GM23338 (cell line): ENCODE measurements at regions not wholly inside any gene's neighbourhood (a gene's known extent, or its start where the extent isn't known, plus 50 kb on each side); places are given as distances from the start of the nearest gene placed in this dataset.

Experiments used
- ATAC-seq: fragments of 200-7000 bp; cut with Tn5 transposase; 3 replicates; pipeline ENCODE4 v1.9.1; 2020
- DNase-seq: peaks from one replicate; pipeline ENCODE4 v3.0.0-alpha.2; 2015; ENCODE audit warnings: low spot score
- H2AFZ ChIP-seq: fragments of 200-600 bp; sonication (generic); 2 replicates; pipeline ENCODE4 v1.8.0; 2016; ENCODE audit warnings: antibody characterized with exemption, mild to moderate bottlenecking, moderate library complexity
- H3F3A ChIP-seq: fragments of 200-600 bp; sonication (generic); replicated peaks from 2 replicates; pipeline ENCODE4 v1.8.0; 2017; ENCODE audit warnings: antibody characterized with exemption, mixed run types, low read depth
- H3K27ac ChIP-seq: fragments of 200-600 bp; sonication (generic); 2 replicates; pipeline ENCODE4 v1.6.1; 2016; ENCODE audit warnings: low read depth
- H3K27me3 ChIP-seq: fragments of 200-600 bp; sonication (generic); 2 replicates; pipeline ENCODE4 v1.8.0; 2016; ENCODE audit warnings: mild to moderate bottlenecking, mixed run types, moderate library complexity; ENCODE audit not compliant: insufficient read depth
- H3K36me3 ChIP-seq: fragments of 200-600 bp; sonication (generic); 2 replicates; pipeline ENCODE4 v1.8.0; 2016; ENCODE audit warnings: mild to moderate bottlenecking; ENCODE audit not compliant: insufficient read depth
- H3K4me1 ChIP-seq: fragments of 200-600 bp; sonication (generic); 2 replicates; pipeline ENCODE4 v1.8.0; 2016; ENCODE audit warnings: mild to moderate bottlenecking, moderate library complexity; ENCODE audit not compliant: insufficient read depth
- H3K4me2 ChIP-seq: fragments of 200-600 bp; sonication (generic); 2 replicates; pipeline ENCODE4 v1.7.1; 2017; ENCODE audit warnings: mixed run types
- H3K4me3 ChIP-seq: fragments of 200-600 bp; sonication (generic); 2 replicates; pipeline ENCODE4 v1.6.1; 2016; ENCODE audit warnings: mixed run types
- H3K79me2 ChIP-seq: fragments of 200-600 bp; sonication (generic); replicated peaks from 2 replicates; pipeline ENCODE4 v1.8.0; 2017; ENCODE audit warnings: mild to moderate bottlenecking; ENCODE audit not compliant: insufficient read depth
- H3K9me2 ChIP-seq: fragments of 200-600 bp; sonication (generic); 2 replicates; pipeline ENCODE4 v1.8.0; 2017; ENCODE audit not compliant: insufficient read depth
- H4K20me1 ChIP-seq: fragments of 200-600 bp; sonication (generic); replicated peaks from 2 replicates; pipeline ENCODE4 v1.8.0; 2017; ENCODE audit warnings: mild to moderate bottlenecking; ENCODE audit not compliant: insufficient read depth
- H3K27ac Mint-ChIP-seq: 2 replicates; pipeline ENCODE4 v1.8.0; 2020; ENCODE audit warnings: inconsistent platforms, mild to moderate bottlenecking, moderate library complexity, mixed read lengths
- H3K27me3 Mint-ChIP-seq: 3 replicates; pipeline ENCODE4 v1.8.0; 2022; ENCODE audit warnings: low read depth, mild to moderate bottlenecking, moderate library complexity, mixed read lengths, inconsistent platforms; ENCODE audit not compliant: insufficient read depth, poor library complexity
- H3K36me3 Mint-ChIP-seq: 3 replicates; pipeline ENCODE4 v1.8.0; 2021; ENCODE audit warnings: low read depth, mild to moderate bottlenecking, inconsistent platforms, moderate library complexity, mixed read lengths
- H3K4me1 Mint-ChIP-seq: 3 replicates; pipeline ENCODE4 v1.8.0; 2020; ENCODE audit warnings: mild to moderate bottlenecking, inconsistent platforms, mixed read lengths
- H3K4me3 Mint-ChIP-seq: 3 replicates; pipeline ENCODE4 v1.8.0; 2021; ENCODE audit warnings: moderate library complexity, mild to moderate bottlenecking, inconsistent platforms, mixed read lengths
- H3K9me3 Mint-ChIP-seq: 3 replicates; pipeline ENCODE4 v1.8.0; 2020; ENCODE audit warnings: moderate library complexity, mild to moderate bottlenecking, inconsistent platforms, mixed read lengths
- CREB1 ChIP-seq: fragments of 250-450 bp; sonication (Bioruptor Pico); IDR thresholded peaks from 2 replicates; pipeline ENCODE4 v1.5.0; 2020; ENCODE audit warnings: low read depth, mild to moderate bottlenecking, moderate library complexity
- EZH2 ChIP-seq: fragments of 200-600 bp; sonication (generic); IDR thresholded peaks from one replicate; pipeline ENCODE4 v1.8.0; 2017; ENCODE audit warnings: antibody characterized with exemption, mild to moderate bottlenecking, low read depth; ENCODE audit not compliant: unreplicated experiment
- EZH2phosphoT487 ChIP-seq: fragments of 200-600 bp; sonication (generic); IDR thresholded peaks from one replicate; pipeline ENCODE4 v1.8.1; 2018; ENCODE audit warnings: antibody characterized with exemption; ENCODE audit not compliant: unreplicated experiment
- JUNB ChIP-seq: IDR thresholded peaks from one replicate; pipeline ENCODE4 v1.6.1; 2016; ENCODE audit warnings: antibody characterized with exemption; ENCODE audit not compliant: unreplicated experiment
- NANOG ChIP-seq: IDR thresholded peaks from 2 replicates; pipeline ENCODE4 v1.6.1; 2016; ENCODE audit warnings: antibody characterized with exemption, borderline replicate concordance
- POLR2AphosphoS5 ChIP-seq: IDR thresholded peaks from 2 replicates; pipeline ENCODE4 v1.6.1; 2016; ENCODE audit warnings: antibody characterized with exemption, low read depth
- STAT1 ChIP-seq: IDR thresholded peaks from one replicate; pipeline ENCODE4 v1.6.1; 2016; ENCODE audit warnings: antibody characterized with exemption; ENCODE audit not compliant: unreplicated experiment
- ZNF114 ChIP-seq: fragments of 250-450 bp; sonication (Bioruptor Pico); IDR thresholded peaks from 2 replicates; pipeline ENCODE4 v1.5.0; 2020; ENCODE audit warnings: mild to moderate bottlenecking, moderate library complexity
- ZNF331 ChIP-seq: fragments of 250-450 bp; sonication (Bioruptor Pico); IDR thresholded peaks from 2 replicates; pipeline ENCODE4 v1.5.0; 2020; ENCODE audit warnings: low read depth, mild to moderate bottlenecking, moderate library complexity
- TF ChIP-seq, protein P1 (sequence below): fragments of 250-450 bp; sonication (Bioruptor Pico); IDR thresholded peaks from 2 replicates; pipeline ENCODE4 v1.5.0; 2020; ENCODE audit warnings: mild to moderate bottlenecking, moderate library complexity
- TF ChIP-seq, protein P2 (sequence below): IDR thresholded peaks from one replicate; pipeline ENCODE4 v1.6.1; 2018; ENCODE audit warnings: antibody characterized with exemption; ENCODE audit not compliant: unreplicated experiment

DNA sequence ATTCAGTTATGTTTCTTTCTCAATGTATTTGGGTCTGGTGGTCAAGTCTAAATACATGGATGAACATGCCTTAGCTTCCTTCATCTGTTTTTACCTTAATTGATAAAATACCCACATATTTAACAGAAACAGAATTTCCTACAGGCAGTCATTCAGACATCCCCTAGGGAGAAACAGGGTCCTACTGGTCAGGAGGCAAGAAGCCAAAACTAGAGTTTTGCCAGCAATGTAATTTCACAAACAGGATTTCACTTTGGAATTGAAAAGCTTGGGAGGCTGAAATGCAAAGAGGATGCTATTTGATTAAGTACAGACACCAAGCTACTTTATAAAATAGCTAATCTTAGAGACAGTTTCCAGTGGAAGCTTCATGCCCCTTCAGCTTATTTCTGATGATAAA is 224.2 kb downstream of the SIPA1L2 start:
- H3K27me3 ChIP-seq, result no peaks in the 10 kb centered on the region
- no peaks in the 10 kb centered on the region for H3F3A ChIP-seq
- no peak overlapping the region for H3K4me2 ChIP-seq
- no peaks in the 10 kb centered on the region for H3K4me1 ChIP-seq
- no peaks in the 10 kb centered on the region for H3K27me3 Mint-ChIP-seq
- no peak overlapping the region for H3K27ac ChIP-seq
- no peaks in the 10 kb centered on the region for H4K20me1 ChIP-seq
- no peak overlapping the region for H3K27ac Mint-ChIP-seq
- H3K4me3 ChIP-seq, result no peak overlapping the region
- H2AFZ ChIP-seq, result no peak overlapping the region
- no peaks in the 10 kb centered on the region for H3K79me2 ChIP-seq
- peaks cover 8% of the 10 kb centered on the region; the same call in 2 of the 3 replicates for H3K9me3 Mint-ChIP-seq
- ATAC-seq (no peak), DNase-seq (no peak)
- 0 out of 2 replicates have a peak, but pooled peaks cover 11% of the 10 kb centered on the region for H3K9me2 ChIP-seq
- H3K36me3 Mint-ChIP-seq, result peaks cover 18% of the 10 kb centered on the region
- TF ChIP-seq STAT1, result no peak
- H3K36me3 ChIP-seq, result no peaks in the 10 kb centered on the region
- H3K4me1 Mint-ChIP-seq, result no peaks in the 10 kb centered on the region
- H3K4me3 Mint-ChIP-seq, result no peak overlapping the region

DNA sequence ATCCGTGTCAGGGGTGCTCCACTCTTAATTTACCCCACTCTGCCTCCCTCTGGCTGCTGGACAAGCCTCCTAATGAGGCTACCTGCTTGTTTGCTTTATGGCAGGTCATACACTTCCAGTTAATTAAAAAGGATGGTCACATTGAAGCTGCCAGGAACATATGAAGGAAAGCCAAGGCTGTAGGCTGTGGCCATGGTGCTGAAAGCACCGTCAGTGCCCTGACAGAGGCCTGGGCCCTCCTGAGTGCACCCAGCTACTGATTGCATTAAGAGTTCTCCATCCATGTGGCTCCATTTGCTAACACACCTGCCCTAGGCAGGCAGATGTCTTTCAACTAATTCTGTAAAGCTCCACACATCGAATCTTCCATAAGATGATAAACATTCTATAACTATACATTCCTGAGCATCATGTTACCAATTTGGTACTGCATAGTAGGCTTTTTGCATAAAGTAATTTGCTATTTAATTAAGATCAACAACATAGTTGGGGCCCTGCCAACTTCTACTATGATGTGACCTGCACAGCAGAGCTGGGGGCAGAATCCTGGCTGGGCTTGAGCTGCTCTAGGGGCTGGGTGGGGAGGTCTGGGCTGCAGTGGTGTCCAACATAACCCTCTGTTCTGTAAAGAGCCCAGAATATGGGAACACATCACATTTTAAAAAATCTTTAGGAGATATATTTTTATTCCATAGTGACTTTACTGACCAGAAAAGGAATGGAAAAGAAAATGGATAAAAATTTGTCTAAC is 224.8 kb downstream of the SIPA1L2 start:
- ATAC-seq (peak; percentile 52; the same call in 2 of the 3 replicates), DNase-seq (no peak)
- Mint-ChIP-seq H3K9me3 (peaks cover 6% of the 10 kb centered on the region; the same call in 2 of the 3 replicates), H3K27ac (no peak overlapping the region), H3K36me3 (peaks cover 16% of the 10 kb centered on the region), H3K4me1 (no peaks in the 10 kb centered on the region), H3K27me3 (no peaks in the 10 kb centered on the region), H3K4me3 (no peak overlapping the region)
- no peak overlapping the region for H3K4me3 ChIP-seq
- H3K9me2 ChIP-seq, result 0 out of 2 replicates have a peak, but pooled peaks cover 13% of the 10 kb centered on the region
- no peaks in the 10 kb centered on the region for H3K36me3 ChIP-seq
- H4K20me1 ChIP-seq, result no peaks in the 10 kb centered on the region
- no peaks in the 10 kb centered on the region for H3F3A ChIP-seq
- H3K4me1 ChIP-seq, result no peaks in the 10 kb centered on the region
- no peak overlapping the region for H3K27ac ChIP-seq
- H3K79me2 ChIP-seq, result no peaks in the 10 kb centered on the region
- no peak overlapping the region for H3K4me2 ChIP-seq
- H3K27me3 ChIP-seq, result no peaks in the 10 kb centered on the region
- no peak overlapping the region for H2AFZ ChIP-seq
- TF ChIP-seq EZH2phosphoT487 (no peak), ZNF331 (CRISPR knock-in tag) (no peak), JUNB (no peak), EZH2 (no peak), NANOG (no peak), ZNF114 (CRISPR knock-in tag) (no peak), POLR2AphosphoS5 (no peak), CREB1 (no peak)
- TF ChIP-seq, protein P1, sequence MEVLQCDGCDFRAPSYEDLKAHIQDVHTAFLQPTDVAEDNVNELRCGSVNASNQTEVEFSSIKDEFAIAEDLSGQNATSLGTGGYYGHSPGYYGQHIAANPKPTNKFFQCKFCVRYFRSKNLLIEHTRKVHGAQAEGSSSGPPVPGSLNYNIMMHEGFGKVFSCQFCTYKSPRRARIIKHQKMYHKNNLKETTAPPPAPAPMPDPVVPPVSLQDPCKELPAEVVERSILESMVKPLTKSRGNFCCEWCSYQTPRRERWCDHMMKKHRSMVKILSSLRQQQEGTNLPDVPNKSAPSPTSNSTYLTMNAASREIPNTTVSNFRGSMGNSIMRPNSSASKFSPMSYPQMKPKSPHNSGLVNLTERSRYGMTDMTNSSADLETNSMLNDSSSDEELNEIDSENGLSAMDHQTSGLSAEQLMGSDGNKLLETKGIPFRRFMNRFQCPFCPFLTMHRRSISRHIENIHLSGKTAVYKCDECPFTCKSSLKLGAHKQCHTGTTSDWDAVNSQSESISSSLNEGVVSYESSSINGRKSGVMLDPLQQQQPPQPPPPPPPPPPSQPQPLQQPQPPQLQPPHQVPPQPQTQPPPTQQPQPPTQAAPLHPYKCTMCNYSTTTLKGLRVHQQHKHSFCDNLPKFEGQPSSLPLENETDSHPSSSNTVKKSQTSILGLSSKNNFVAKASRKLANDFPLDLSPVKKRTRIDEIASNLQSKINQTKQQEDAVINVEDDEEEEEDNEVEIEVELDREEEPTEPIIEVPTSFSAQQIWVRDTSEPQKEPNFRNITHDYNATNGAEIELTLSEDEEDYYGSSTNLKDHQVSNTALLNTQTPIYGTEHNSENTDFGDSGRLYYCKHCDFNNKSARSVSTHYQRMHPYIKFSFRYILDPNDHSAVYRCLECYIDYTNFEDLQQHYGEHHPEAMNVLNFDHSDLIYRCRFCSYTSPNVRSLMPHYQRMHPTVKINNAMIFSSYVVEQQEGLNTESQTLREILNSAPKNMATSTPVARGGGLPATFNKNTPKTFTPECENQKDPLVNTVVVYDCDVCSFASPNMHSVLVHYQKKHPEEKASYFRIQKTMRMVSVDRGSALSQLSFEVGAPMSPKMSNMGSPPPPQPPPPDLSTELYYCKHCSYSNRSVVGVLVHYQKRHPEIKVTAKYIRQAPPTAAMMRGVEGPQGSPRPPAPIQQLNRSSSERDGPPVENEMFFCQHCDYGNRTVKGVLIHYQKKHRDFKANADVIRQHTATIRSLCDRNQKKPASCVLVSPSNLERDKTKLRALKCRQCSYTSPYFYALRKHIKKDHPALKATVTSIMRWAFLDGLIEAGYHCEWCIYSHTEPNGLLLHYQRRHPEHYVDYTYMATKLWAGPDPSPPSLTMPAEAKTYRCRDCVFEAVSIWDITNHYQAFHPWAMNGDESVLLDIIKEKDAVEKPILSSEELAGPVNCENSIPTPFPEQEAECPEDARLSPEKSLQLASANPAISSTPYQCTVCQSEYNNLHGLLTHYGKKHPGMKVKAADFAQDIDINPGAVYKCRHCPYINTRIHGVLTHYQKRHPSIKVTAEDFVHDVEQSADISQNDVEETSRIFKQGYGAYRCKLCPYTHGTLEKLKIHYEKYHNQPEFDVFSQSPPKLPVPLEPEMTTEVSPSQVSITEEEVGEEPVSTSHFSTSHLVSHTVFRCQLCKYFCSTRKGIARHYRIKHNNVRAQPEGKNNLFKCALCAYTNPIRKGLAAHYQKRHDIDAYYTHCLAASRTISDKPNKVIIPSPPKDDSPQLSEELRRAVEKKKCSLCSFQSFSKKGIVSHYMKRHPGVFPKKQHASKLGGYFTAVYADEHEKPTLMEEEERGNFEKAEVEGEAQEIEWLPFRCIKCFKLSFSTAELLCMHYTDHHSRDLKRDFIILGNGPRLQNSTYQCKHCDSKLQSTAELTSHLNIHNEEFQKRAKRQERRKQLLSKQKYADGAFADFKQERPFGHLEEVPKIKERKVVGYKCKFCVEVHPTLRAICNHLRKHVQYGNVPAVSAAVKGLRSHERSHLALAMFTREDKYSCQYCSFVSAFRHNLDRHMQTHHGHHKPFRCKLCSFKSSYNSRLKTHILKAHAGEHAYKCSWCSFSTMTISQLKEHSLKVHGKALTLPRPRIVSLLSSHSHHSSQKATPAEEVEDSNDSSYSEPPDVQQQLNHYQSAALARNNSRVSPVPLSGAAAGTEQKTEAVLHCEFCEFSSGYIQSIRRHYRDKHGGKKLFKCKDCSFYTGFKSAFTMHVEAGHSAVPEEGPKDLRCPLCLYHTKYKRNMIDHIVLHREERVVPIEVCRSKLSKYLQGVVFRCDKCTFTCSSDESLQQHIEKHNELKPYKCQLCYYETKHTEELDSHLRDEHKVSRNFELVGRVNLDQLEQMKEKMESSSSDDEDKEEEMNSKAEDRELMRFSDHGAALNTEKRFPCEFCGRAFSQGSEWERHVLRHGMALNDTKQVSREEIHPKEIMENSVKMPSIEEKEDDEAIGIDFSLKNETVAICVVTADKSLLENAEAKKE (CRISPR knock-in tag), result no peak
- TF ChIP-seq, protein P2, sequence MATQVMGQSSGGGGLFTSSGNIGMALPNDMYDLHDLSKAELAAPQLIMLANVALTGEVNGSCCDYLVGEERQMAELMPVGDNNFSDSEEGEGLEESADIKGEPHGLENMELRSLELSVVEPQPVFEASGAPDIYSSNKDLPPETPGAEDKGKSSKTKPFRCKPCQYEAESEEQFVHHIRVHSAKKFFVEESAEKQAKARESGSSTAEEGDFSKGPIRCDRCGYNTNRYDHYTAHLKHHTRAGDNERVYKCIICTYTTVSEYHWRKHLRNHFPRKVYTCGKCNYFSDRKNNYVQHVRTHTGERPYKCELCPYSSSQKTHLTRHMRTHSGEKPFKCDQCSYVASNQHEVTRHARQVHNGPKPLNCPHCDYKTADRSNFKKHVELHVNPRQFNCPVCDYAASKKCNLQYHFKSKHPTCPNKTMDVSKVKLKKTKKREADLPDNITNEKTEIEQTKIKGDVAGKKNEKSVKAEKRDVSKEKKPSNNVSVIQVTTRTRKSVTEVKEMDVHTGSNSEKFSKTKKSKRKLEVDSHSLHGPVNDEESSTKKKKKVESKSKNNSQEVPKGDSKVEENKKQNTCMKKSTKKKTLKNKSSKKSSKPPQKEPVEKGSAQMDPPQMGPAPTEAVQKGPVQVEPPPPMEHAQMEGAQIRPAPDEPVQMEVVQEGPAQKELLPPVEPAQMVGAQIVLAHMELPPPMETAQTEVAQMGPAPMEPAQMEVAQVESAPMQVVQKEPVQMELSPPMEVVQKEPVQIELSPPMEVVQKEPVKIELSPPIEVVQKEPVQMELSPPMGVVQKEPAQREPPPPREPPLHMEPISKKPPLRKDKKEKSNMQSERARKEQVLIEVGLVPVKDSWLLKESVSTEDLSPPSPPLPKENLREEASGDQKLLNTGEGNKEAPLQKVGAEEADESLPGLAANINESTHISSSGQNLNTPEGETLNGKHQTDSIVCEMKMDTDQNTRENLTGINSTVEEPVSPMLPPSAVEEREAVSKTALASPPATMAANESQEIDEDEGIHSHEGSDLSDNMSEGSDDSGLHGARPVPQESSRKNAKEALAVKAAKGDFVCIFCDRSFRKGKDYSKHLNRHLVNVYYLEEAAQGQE, result peak; percentile 42
